Panc1 (cell line): ENCODE measurements at regions not wholly inside any gene's neighbourhood (a gene's known extent, or its start where the extent isn't known, plus 50 kb on each side); places are given as distances from the start of the nearest gene placed in this dataset.

Source experiments
- CTCF ChIP-seq: fragments of 450-650 bp; IDR thresholded peaks from 2 replicates; pipeline ENCODE4 v1.5.1; 2017; ENCODE audit warnings: mild to moderate bottlenecking
- POLR2AphosphoS5 ChIP-seq: IDR thresholded peaks from 2 replicates; pipeline ENCODE4 v1.6.1; 2012; ENCODE audit warnings: mild to moderate bottlenecking, low read depth, low read length, moderate library complexity
- REST ChIP-seq, 2 experiments: IDR thresholded peaks; 2 replicates each; pipeline ENCODE4 v1.6.1; 2011 to 2012; ENCODE audit warnings: low read depth in 2 of 2, control low read depth in 1 of 2, low read length in 1 of 2, mild to moderate bottlenecking in 1 of 2, moderate library complexity in 1 of 2; ENCODE audit not compliant: insufficient read depth in 1 of 2
- SIN3A ChIP-seq: IDR thresholded peaks from 2 replicates; pipeline ENCODE4 v1.6.1; 2012; ENCODE audit warnings: low read depth, mild to moderate bottlenecking, low read length, moderate library complexity, borderline replicate concordance; ENCODE audit not compliant: insufficient read depth
- TCF7L2 ChIP-seq: IDR thresholded peaks from 2 replicates; pipeline ENCODE4 v1.6.1; 2011; ENCODE audit warnings: mild to moderate bottlenecking, low read depth, low read length, inconsistent platforms

- TF ChIP-seq CTCF (no peak), POLR2AphosphoS5 (no peak), REST (IDR thresholded peaks at IDR 0.05; ENCODE audit: insufficient read depth in 1 of 2, low read depth in 2 of 2, low read length in 1 of 2) (no peak), SIN3A (no peak), TCF7L2 (no peak)
Measured at GRCh38 chr4:123558865-123559264, 162.3 kb downstream of the SPRY1 start.
